ENCODE measurements at regions not wholly inside any gene's neighbourhood (a gene's known extent, or its start where the extent isn't known, plus 50 kb on each side); places are given as distances from the start of the nearest gene placed in this dataset.

GRCh38 chr11:115872416-115872815 is 368.2 kb upstream of the CADM1 start:
- no peak for DNase-seq

DNA sequence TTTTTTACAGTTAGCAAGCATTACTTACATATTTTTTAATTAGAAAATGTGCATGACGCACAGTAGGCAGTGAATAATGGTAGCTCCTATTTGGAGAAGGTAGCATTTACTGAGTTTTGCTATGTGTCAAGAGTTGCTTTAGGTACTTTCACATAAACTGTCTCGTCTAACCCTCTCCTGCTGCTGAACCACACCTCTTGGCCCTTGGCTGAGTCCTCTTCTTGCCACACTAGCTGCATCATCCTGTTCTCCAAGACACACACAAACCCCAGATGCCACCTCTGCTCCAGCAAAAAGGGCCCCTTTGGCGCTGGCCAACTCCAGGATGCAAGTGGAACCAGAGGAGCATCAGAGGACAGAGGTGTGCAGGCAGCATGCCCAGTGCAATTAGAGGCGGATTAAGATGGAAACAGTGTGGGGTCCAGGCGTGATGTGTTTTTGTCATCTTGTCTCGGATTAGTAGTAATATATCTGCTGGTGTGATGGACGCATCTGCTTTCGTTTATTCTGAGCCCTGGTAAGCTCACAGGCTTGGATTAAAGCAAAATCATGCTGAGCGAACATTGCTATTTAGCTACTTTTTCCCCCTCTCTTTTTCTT is 367.0 kb upstream of the CADM1 start:
- no peak for DNase-seq

DNA sequence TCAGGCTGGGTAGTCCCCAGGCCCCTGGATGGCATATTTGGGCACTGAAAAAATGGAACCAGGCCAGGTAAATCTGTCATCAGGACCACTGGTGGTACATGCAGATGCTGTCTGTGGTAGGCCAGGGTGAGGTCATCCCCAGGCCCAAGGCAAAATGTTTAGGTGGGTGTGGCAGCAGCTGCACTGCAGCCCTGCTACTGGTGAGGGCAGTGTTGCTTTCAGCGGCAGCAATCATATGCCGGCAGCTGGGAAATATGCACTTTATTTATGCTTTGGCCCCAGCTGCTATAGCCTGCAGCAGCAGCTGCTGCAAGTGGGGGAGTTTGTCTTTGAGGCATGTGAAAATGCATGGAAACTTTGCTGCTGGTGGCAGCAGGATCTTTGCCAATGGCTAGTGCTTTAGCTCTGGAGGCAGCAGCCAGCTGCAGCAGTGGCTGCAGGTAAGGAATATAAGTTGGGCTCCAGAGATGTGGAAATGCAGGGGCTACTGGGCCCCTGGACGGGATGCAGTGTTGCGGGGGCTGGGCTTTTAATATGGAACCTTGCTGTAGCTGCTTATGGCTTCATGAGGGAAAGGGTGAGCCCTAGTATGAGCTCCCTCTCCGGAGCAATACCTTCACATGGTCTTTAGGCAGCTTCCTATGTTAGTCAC is 365.7 kb upstream of the CADM1 start:
- no peak for DNase-seq

- DNase-seq = no peak
Measured at GRCh38 chr11:115869131-115869530, 364.9 kb upstream of the CADM1 start.

GRCh38 chr11:115860246-115860645 is 356.0 kb upstream of the CADM1 start:
- no peak for DNase-seq

GRCh38 chr11:115848611-115849010 is 344.4 kb upstream of the CADM1 start:
- DNase-seq = no peak

GRCh38 chr11:115848080-115848479 is 343.9 kb upstream of the CADM1 start:
- DNase-seq = no peak

DNA sequence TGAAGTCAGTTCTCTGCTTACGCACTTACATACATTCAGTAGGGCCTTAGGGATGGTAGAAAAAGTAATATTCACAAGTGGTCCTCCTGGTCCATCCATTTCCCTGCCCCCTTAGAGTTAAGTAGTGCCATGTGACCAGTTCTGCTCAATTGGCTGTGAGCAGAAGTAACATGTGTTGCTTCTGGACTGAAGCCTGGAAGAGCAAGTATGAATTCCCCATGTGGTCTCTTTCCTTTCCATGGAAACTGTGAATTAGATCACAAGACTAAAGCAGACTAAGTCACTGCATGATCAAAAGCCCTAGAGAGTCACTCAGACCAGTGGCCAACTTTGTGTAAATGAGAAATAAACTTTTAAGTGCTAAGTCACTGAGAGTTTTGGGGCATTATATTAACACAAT is 341.7 kb upstream of the CADM1 start:
- DNase-seq = no peak

GRCh38 chr11:115843685-115844084 is 339.5 kb upstream of the CADM1 start:
- DNase-seq = no peak

- no peak for DNase-seq
Measured at GRCh38 chr11:115843111-115843510, 338.9 kb upstream of the CADM1 start.

DNA sequence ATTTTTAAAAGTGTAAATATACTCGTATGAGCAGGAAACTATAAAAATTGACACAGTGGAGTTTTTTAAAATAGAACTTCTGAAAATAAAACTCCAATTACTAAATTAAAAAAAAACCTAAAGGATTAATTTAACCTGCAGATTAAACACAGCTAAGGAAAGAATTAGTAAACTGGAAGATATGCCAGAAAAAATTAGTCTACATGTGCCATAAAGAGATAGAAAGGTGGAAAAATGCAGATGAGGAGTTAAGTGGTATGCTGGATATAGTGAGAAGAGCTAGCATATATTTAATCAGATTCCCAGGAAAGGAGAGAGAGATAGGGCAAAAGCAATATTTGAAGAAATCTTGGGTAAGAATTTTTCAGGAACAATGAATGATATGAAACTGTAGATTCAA is 315.8 kb upstream of the CADM1 start:
- DNase-seq = no peak

GRCh38 chr11:115819014-115819413 is 314.8 kb upstream of the CADM1 start:
- DNase-seq = no peak

GRCh38 chr11:115817844-115818468 is 313.7 kb upstream of the CADM1 start:
- DNase-seq = no peak

DNA sequence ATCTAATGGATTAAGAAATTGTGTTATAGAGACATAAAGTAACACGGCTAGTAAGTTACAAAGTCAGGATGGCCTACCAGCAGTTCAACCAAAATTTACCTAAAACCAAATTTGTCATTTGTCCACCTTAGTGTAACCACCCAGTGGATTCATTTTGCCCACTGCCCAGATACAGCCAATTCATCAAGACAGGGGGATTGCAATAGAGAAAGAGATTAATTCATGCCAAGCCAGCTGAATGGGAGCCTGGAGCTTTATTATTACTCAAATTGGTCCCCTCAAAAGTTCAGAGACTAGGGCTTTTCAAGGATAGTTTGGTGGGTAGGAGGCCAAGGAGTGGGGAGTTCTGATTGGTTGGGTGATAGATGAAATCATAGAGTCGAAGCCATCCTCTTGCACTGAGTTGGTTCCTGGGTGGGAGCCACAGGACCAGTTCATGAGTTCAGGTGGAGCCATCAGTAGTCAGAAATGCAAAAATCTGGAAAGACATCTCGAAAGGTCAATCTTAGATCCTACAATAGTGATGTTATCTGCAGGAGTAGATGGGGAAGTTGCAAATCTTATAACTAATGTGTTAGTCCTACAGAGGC is 304.2 kb upstream of the CADM1 start:
- DNase-seq = no peak

DNA sequence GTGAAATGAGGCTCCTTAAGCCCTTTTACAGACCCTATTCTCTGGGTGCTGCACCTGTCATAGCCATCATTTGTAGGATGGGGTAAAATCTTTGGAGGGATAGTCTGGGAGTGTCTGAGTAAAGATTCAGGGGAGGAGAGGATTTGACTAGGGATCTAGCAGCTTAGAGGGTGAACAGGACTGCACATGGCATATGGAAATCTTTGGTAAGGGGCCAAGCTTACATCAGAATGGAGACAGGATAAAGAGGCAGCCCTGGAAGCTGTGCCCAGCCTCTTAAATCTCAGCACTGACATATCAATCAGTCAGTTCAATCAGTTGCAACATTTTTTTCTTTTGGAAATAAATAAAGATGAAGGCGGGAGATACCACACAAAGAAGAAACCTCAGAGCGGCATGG is 301.8 kb upstream of the CADM1 start:
- DNase-seq = no peak

GRCh38 chr11:115803073-115803740 is 299.0 kb upstream of the CADM1 start:
- no peak for DNase-seq

DNA sequence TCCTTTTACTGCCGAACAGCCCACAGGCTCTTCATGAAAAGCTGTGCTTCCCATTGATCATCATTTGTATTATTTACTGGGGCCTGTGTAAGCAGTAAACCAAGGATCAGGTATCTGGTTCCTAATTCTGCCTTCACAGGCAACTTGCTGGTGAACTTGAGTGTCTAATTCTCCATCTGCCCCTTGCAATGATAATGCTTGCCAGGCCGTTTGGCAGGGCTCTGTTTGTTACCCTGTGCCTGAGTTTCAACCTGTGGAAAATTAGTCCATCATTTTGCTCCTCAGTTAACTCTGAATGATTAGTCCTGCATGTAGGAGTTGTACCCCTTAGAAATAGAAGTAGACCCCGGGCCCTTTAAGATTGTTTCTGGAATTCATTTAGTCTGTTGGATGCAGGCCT is 298.4 kb upstream of the CADM1 start:
- no peak for DNase-seq

- no peak for DNase-seq
Measured at GRCh38 chr11:115792903-115793302, 288.7 kb upstream of the CADM1 start.

DNA sequence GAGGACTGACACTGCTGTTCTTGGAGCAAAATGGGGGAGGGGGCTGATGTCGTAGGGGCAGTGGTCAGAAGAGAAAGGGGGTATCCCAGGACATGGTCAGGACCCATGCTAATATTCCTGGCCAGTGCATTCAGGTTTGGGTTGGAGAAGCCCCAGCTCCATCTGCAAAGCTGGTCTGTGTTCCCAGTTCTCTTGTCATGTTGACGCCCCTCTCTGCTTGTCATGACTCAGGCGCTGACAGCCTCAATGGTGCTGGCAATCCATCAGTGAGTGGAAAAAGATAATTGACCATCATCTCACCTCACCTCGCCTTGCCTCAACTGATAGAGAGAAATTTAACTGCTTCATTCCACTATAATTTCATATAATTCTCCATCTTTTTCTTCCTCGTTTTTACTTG is 283.1 kb upstream of the CADM1 start:
- DNase-seq = no peak

- DNase-seq = no peak
Measured at GRCh38 chr11:115784796-115785521, 280.7 kb upstream of the CADM1 start.

GRCh38 chr11:115780646-115781362 is 276.6 kb upstream of the CADM1 start:
- no peak for DNase-seq

- DNase-seq = no peak
Measured at GRCh38 chr11:115778928-115779650, 274.9 kb upstream of the CADM1 start.

All from stimulated activated CD4-positive, alpha-beta T cell treated with anti-CD3 and anti-CD28 coated beads, Interleukin-1b, Interleukin-23, amount 100 ng/mL, for 48 hours (primary cell).